ENCODE measurements at regions not wholly inside any gene's neighbourhood (a gene's known extent, or its start where the extent isn't known, plus 50 kb on each side); places are given as distances from the start of the nearest gene placed in this dataset.

GRCh38 chr13:74850893-74851292 lies 631.1 kb downstream of the TBC1D4 start:
- TF ChIP-seq CTCF (IDR thresholded peaks at IDR 0.05) (no peak), POLR2A (IDR thresholded peaks at IDR 0.05) (no peak)
